Activated naive CD4-positive, alpha-beta T cell treated with anti-CD3 and anti-CD28 coated beads, Interleukin-2, amount 50 U/mL, for 24 hours (primary cell): ENCODE measurements at regions not wholly inside any gene's neighbourhood (a gene's known extent, or its start where the extent isn't known, plus 50 kb on each side); places are given as distances from the start of the nearest gene placed in this dataset.

ENCODE experiments used
- H3K27ac Mint-ChIP-seq: one replicate; pipeline ENCODE4 v1.8.0; 2021; ENCODE audit warnings: mild to moderate bottlenecking, mixed read lengths
- H3K27me3 Mint-ChIP-seq: one replicate; pipeline ENCODE4 v1.8.0; 2021; ENCODE audit warnings: mixed read lengths
- H3K36me3 Mint-ChIP-seq: one replicate; pipeline ENCODE4 v1.8.0; 2021; ENCODE audit warnings: mixed read lengths
- H3K4me1 Mint-ChIP-seq: one replicate; pipeline ENCODE4 v1.8.0; 2021; ENCODE audit warnings: mixed read lengths
- H3K4me3 Mint-ChIP-seq: one replicate; pipeline ENCODE4 v1.8.0; 2021; ENCODE audit warnings: mild to moderate bottlenecking, mixed read lengths
- H3K9me3 Mint-ChIP-seq: one replicate; pipeline ENCODE4 v1.8.0; 2021; ENCODE audit warnings: mixed read lengths

DNA sequence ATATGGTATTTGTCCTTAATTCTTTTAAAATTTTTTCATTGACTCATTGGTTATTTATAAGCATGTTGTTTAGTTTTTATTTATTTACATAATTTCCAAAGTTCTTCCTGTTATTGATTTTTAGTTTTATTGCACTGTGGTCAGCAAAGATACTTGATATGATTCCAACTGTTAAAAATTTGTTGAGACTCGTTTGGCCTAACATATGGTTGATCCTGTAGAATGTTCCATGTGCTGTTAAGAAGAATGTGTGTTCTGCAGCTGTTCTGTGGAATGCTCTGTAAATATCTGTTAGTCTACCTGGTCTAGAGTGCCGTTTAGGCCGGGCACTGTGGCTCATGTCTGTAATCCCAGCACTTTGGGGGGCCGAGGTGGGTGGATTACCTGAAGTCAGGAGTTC is 197.7 kb downstream of the CD109 start:
- no peaks in the 10 kb centered on the region for H3K9me3 Mint-ChIP-seq
- peaks cover 2% of the 10 kb centered on the region for H3K27me3 Mint-ChIP-seq

DNA sequence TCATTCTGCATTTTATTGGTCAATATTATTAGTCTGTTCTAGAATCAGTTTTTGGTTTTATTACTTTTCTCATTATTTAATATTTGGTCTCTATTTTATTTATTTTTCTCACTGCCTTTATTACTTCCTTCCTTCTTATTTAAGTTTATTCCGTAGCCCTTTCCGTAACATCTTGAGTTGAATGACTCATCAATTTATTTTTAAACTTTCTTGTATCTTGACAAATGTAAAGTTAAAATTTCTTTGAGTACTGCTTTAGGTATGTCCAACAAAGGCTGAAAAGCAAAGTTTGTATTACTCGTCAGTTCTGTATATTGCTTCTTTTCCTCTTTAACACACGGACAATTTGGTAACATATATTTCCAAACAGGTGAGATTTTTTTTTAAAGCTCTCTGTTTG is 192.0 kb downstream of the CD109 start:
- no peaks in the 10 kb centered on the region for H3K9me3 Mint-ChIP-seq
- H3K36me3 Mint-ChIP-seq, result no peaks in the 10 kb centered on the region
- H3K4me1 Mint-ChIP-seq, result no peaks in the 10 kb centered on the region
- H3K4me3 Mint-ChIP-seq, result no peak overlapping the region
- no peaks in the 10 kb centered on the region for H3K27me3 Mint-ChIP-seq
- H3K27ac Mint-ChIP-seq, result no peak overlapping the region

More for the DNA sequence above, 197.7 kb downstream of the CD109 start:
- no peak overlapping the region for H3K4me3 Mint-ChIP-seq
- H3K36me3 Mint-ChIP-seq, result no peaks in the 10 kb centered on the region
- H3K4me1 Mint-ChIP-seq, result no peaks in the 10 kb centered on the region
- H3K27ac Mint-ChIP-seq, result no peak overlapping the region

DNA sequence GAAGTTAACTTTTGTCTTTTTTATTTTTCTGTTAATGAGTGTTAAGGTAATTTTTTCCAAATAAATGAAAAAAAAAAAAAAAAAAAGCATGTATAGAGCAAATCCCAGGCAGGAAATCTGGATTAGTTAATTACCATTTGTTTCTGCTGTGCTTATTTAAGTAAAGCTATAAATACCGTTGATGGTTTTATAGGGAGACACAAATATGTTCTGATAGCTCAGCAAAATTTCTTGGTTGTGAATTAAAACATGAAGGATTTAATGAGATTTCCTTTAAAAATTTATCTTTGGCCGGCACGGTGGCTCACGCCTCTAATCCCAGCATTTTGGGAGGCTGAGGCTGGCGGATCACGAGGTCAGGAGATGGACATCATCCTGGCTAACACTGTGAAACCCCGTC is 189.4 kb downstream of the CD109 start:
- no peaks in the 10 kb centered on the region for H3K9me3 Mint-ChIP-seq
- no peaks in the 10 kb centered on the region for H3K27me3 Mint-ChIP-seq
- H3K36me3 Mint-ChIP-seq, result no peaks in the 10 kb centered on the region

DNA sequence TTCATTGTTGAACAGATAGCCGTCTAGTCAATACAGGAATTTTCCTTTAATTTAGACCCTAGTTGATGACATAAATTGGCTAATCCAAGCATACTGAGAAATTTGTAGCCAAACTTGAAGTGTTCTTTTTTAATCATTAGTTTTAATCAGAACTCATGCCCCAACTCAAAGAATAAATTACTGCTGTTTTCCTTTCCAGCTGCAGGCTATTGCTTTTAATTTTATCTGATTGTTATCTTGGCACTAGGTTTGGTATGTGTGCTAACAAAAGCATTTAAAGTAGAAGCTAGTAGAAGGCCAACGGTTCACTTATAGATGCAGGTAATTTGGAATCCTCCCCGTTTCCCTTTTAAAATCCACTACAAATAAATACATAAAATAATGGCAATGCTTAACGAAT is 188.5 kb downstream of the CD109 start:
- H3K36me3 Mint-ChIP-seq, result no peaks in the 10 kb centered on the region
- H3K4me1 Mint-ChIP-seq, result no peaks in the 10 kb centered on the region
- H3K9me3 Mint-ChIP-seq, result no peaks in the 10 kb centered on the region
- H3K27ac Mint-ChIP-seq, result no peak overlapping the region
- no peak overlapping the region for H3K4me3 Mint-ChIP-seq
- H3K27me3 Mint-ChIP-seq, result no peaks in the 10 kb centered on the region

More for the DNA sequence above, 189.4 kb downstream of the CD109 start:
- H3K4me1 Mint-ChIP-seq, result no peaks in the 10 kb centered on the region
- no peak overlapping the region for H3K27ac Mint-ChIP-seq
- H3K4me3 Mint-ChIP-seq, result no peak overlapping the region

DNA sequence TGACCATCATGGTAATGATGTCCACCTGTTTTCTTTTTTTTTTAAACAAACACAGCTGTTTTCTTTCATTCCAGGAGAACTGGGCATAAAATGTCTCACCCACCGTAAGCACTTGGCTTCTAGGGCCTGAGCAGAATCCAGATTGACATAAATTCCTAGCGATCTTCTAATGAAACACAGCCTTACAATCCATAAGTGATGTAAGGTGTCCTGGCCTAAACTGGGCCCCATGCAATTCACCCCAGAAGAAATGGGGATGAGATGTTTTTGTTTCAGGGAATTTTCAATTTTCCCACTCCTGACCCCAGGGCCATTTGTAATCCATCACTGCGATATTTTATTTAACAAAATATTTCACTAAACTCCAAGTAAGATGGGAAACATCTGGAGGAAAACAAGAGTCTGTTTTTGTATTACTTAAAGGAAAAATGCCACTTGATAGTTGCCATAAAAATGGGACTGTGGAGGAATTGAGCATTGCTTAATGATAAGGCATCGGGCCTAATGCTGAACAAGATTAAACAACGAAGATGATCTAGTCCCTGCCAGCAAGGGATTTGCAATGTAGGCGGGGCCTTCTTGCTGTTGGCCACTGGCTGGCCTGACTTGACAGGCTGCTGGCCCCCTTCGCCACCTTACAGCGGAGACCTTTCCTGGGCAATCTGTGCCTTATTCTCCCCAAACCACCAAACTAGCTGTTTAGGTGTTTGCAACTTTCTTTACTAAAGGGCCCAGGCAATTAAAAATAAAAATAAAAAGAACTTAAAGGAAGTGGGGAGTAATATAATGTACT is 183.7 kb downstream of the CD109 start:
- peaks cover 2% of the 10 kb centered on the region for H3K27me3 Mint-ChIP-seq
- H3K36me3 Mint-ChIP-seq, result no peaks in the 10 kb centered on the region
- H3K4me1 Mint-ChIP-seq, result no peaks in the 10 kb centered on the region
- no peak overlapping the region for H3K4me3 Mint-ChIP-seq
- H3K27ac Mint-ChIP-seq, result no peak overlapping the region
- H3K9me3 Mint-ChIP-seq, result peaks cover 5% of the 10 kb centered on the region

DNA sequence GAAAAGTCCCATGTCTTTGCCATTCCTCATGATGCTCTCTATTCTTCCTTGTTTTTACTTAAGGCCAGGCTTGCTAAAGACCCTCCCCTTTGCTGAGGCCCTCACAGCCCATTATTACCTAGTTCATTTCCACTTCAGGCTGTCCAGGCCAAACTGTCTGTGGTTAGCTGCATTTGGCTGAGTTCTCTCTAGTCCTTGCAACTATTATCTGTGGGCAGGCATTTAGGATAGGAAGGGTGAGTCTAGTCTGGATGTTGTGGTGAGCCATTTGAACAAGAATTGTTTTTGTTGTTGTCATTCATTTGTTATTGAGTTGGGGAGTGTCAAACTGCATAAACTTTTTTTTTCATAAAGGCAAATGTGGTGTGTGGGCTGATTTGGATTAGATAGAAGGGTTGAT is 182.4 kb downstream of the CD109 start:
- no peaks in the 10 kb centered on the region for H3K36me3 Mint-ChIP-seq
- H3K4me3 Mint-ChIP-seq, result no peak overlapping the region
- H3K27me3 Mint-ChIP-seq, result peaks cover 3% of the 10 kb centered on the region
- peaks cover 9% of the 10 kb centered on the region for H3K9me3 Mint-ChIP-seq
- H3K27ac Mint-ChIP-seq, result no peak overlapping the region
- H3K4me1 Mint-ChIP-seq, result no peaks in the 10 kb centered on the region
